IMR-90 (cell line): ENCODE measurements at regions not wholly inside any gene's neighbourhood (a gene's known extent, or its start where the extent isn't known, plus 50 kb on each side); places are given as distances from the start of the nearest gene placed in this dataset.

Experiments
- ATAC-seq: fragments of 200-7000 bp; cut with Tn5 transposase; 2 replicates; pipeline ENCODE4 v1.9.1; 2020; ENCODE audit warnings: low read depth, mild to moderate bottlenecking, moderate library complexity
- BruUV-seq: library from RNA; stranded (reverse); fragments of 400-500 nt; replicated peaks from 2 replicates; lab custom pipeline; 2021; lab: Mats Ljungman, UMichigan
- CTCF ChIA-PET: fragments of 300-600 bp; formaldehyde crosslinking; extraction: SDS; loops from one replicate; lab custom pipeline; 2021; ENCODE audit warnings: antibody characterized with exemption; lab: Yijun Ruan, JAX
- POLR2A ChIA-PET: fragments of 300-600 bp; sonication (Branson Sonifier 250); formaldehyde crosslinking; loops from one replicate; lab custom pipeline; 2022; ENCODE audit warnings: antibody characterized with exemption; ENCODE audit not compliant: unreplicated experiment; lab: Charles Lee
- DNase-seq: peaks from one replicate; pipeline ENCODE4 v3.0.0; 2013
- H2AFZ ChIP-seq: replicated peaks from 2 replicates; pipeline ENCODE3; 2013; ENCODE audit warnings: low read length, mild to moderate bottlenecking; ENCODE audit not compliant: poor library complexity
- H2AK5ac ChIP-seq: 2 replicates; pipeline ENCODE4 v1.6.1; 2013; ENCODE audit warnings: low read depth, low read length, inconsistent platforms
- H2AK9ac ChIP-seq: replicated peaks from 2 replicates; pipeline ENCODE3; 2013; ENCODE audit warnings: mild to moderate bottlenecking, low read depth, low read length, moderate library complexity; ENCODE audit not compliant: poor library complexity
- H2BK120ac ChIP-seq: 2 replicates; pipeline ENCODE4 v1.6.1; 2013; ENCODE audit warnings: low read depth, low read length, inconsistent platforms
- H2BK15ac ChIP-seq: 3 replicates; pipeline ENCODE4 v1.6.1; 2013; ENCODE audit warnings: low read depth, low read length, inconsistent platforms
- H2BK20ac ChIP-seq: 2 replicates; pipeline ENCODE4 v1.6.1; 2013; ENCODE audit warnings: low read depth, mild to moderate bottlenecking, inconsistent platforms, low read length, moderate library complexity
- H2BK5ac ChIP-seq: 2 replicates; pipeline ENCODE4 v1.6.1; 2013; ENCODE audit warnings: mild to moderate bottlenecking, low read depth, low read length, inconsistent platforms; ENCODE audit not compliant: poor library complexity, severe bottlenecking
- H3K14ac ChIP-seq: replicated peaks from 2 replicates; pipeline ENCODE4 v1.6.1; 2013; ENCODE audit warnings: low read depth, low read length, inconsistent platforms
- H3K18ac ChIP-seq: 2 replicates; pipeline ENCODE4 v1.6.1; 2013; ENCODE audit warnings: low read depth, low read length, control low read depth
- H3K23ac ChIP-seq: 2 replicates; pipeline ENCODE4 v1.6.1; 2013; ENCODE audit warnings: low read depth, low read length, inconsistent platforms
- H3K27ac ChIP-seq: 2 replicates; pipeline ENCODE4 v1.5.1; 2013; ENCODE audit warnings: mild to moderate bottlenecking, control low read depth, low read length; ENCODE audit not compliant: insufficient read depth
- H3K27me3 ChIP-seq: 2 replicates; pipeline ENCODE4 v1.6.1; 2013; ENCODE audit warnings: low read length; ENCODE audit not compliant: control insufficient read depth, insufficient read depth
- H3K36me3 ChIP-seq: 2 replicates; pipeline ENCODE4 v1.6.1; 2013; ENCODE audit warnings: low read length, mixed read lengths; ENCODE audit not compliant: control insufficient read depth, insufficient read depth
- H3K4ac ChIP-seq: 2 replicates; pipeline ENCODE4 v1.6.1; 2013; ENCODE audit warnings: low read depth, low read length, inconsistent platforms
- H3K4me1 ChIP-seq: 2 replicates; pipeline ENCODE4 v1.6.1; 2013; ENCODE audit warnings: low read length, mixed read lengths; ENCODE audit not compliant: control insufficient read depth, insufficient read depth
- H3K4me2 ChIP-seq: 2 replicates; pipeline ENCODE4 v1.6.1; 2013; ENCODE audit warnings: low read depth, mild to moderate bottlenecking, control low read depth, low read length, moderate library complexity
- H3K4me3 ChIP-seq: 2 replicates; pipeline ENCODE4 v1.5.1; 2013; ENCODE audit warnings: low read depth, mild to moderate bottlenecking, control low read depth, low read length, moderate library complexity; ENCODE audit not compliant: insufficient read depth
- H3K56ac ChIP-seq: 2 replicates; pipeline ENCODE4 v1.6.1; 2013; ENCODE audit warnings: low read length, inconsistent platforms; ENCODE audit not compliant: insufficient read depth; ENCODE audit errors: extremely low read depth
- H3K79me1 ChIP-seq, 2 experiments: 2 replicates each; pipeline ENCODE4 v1.6.1; 2013; ENCODE audit warnings: low read length in 2 of 2, inconsistent platforms in 1 of 2, low read depth in 1 of 2
- H3K9ac ChIP-seq: 2 replicates; pipeline ENCODE4 v1.6.1; 2013; ENCODE audit warnings: low read depth, low read length, control low read depth
- H3K9me1 ChIP-seq: 2 replicates; pipeline ENCODE4 v1.6.1; 2013; ENCODE audit warnings: low read length, inconsistent platforms; ENCODE audit not compliant: insufficient read depth
- H3K9me3 ChIP-seq: 2 replicates; pipeline ENCODE4 v1.6.1; 2013; ENCODE audit warnings: low read length; ENCODE audit not compliant: control insufficient read depth, insufficient read depth
- H4K20me1 ChIP-seq: 2 replicates; pipeline ENCODE4 v1.6.1; 2013; ENCODE audit warnings: low read length, inconsistent platforms; ENCODE audit not compliant: insufficient read depth
- H4K5ac ChIP-seq: 2 replicates; pipeline ENCODE4 v1.6.1; 2013; ENCODE audit warnings: mild to moderate bottlenecking, low read depth, low read length, control low read depth
- H4K8ac ChIP-seq, 2 experiments: 2 replicates each; pipeline ENCODE4 v1.6.1; 2013; ENCODE audit warnings: low read depth in 2 of 2, low read length in 2 of 2, control low read depth in 1 of 2, inconsistent platforms in 1 of 2
- H4K91ac ChIP-seq: 2 replicates; pipeline ENCODE4 v1.6.1; 2013; ENCODE audit warnings: low read depth, low read length, inconsistent platforms; ENCODE audit not compliant: insufficient read depth
- FOS ChIP-seq: fragments of 150-350 bp; IDR thresholded peaks from 2 replicates; pipeline ENCODE4 v1.6.1; 2016; ENCODE audit warnings: low read depth, low read length
- SMC3 ChIP-seq: fragments of 150-350 bp; IDR thresholded peaks from 2 replicates; pipeline ENCODE4 v1.6.1; 2016; ENCODE audit warnings: low read depth, mild to moderate bottlenecking, antibody characterized with exemption, low read length, moderate library complexity
- WGBS, 2 experiments: methylation state at CpG; one replicate each; pipeline versions ENCODE4 v1.1.5 to v1.1.7; 2013; ENCODE audit warnings: missing lambda C conversion rate in 2 of 2; ENCODE audit not compliant: insufficient read length in 1 of 2; ENCODE audit errors: extremely low coverage in 2 of 2; 5-methylcytosine and 5-hydroxymethylcytosine counted together
- dilution Hi-C: fragments of 300-500 bp; cut with HindIII; formaldehyde crosslinking; loops from one replicate; pipeline ENCODE4 v1.14.3; 2018; ENCODE audit warnings: low sequenced_read_pairs; ENCODE audit not compliant: unreplicated experiment
- in situ Hi-C: fragments of 300-500 bp; cut with MboI; formaldehyde crosslinking; loops from 3 replicates; pipeline ENCODE4 v1.14.3; 2019; ENCODE audit warnings: low sequenced_read_pairs, inconsistent platforms, mixed read lengths
- intact Hi-C: fragments of 100-400 bp; cut with micrococcal nuclease; formaldehyde crosslinking; loops from 2 replicates; pipeline ENCODE4 v1.10.0; 2022

DNA sequence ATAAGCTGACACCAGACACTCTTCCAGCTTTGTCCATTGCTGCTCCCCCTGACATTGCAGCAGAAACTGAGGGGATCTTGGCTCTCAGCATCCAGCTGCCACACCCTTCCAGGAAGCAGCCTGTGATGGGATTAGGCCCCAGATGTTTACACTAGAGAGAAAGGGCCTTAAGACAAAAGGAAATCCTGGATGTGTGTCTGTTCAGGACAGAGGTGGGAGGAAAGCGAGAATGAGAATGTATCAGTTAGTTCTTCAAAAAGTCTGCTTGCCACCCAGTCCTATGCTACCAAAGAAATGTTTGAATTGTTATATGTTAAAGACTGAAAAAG, 58.8 kb downstream of the HES1 start:
- H3K9me3 ChIP-seq: no peaks in the 10 kb centered on the region; the same call in 1 of the 2 replicates
- no CpG with 5 or more reads among the region's 1 CpG for WGBS, 2 experiments
- no peak overlapping the region for H2AK5ac ChIP-seq
- H3K14ac ChIP-seq: no peak overlapping the region
- no peak overlapping the region for H3K27ac ChIP-seq
- intact Hi-C loops: no loop called here
- H3K36me3 ChIP-seq: no peaks in the 10 kb centered on the region
- no peak for DNase-seq
- H4K91ac ChIP-seq: no peak overlapping the region
- peaks cover 10% of the 10 kb centered on the region for H3K27me3 ChIP-seq
- no peaks in the 10 kb centered on the region for H3K79me1 ChIP-seq
- H4K8ac ChIP-seq: no peak overlapping the region
- no peaks in the 10 kb centered on the region for H3K9me1 ChIP-seq
- POLR2A ChIA-PET: interaction anchor here (0.6 kb wide), 1 partner anchor 8 kb away, joined by 3 read pairs; no protein-coding TSS in a partner anchor
- H4K20me1 ChIP-seq: no peaks in the 10 kb centered on the region
- H3K18ac ChIP-seq: no peak overlapping the region
- H4K5ac ChIP-seq: no peak overlapping the region
- BruUV-seq: no TSS peak
- in situ Hi-C loops: no loop called here
- no peak overlapping the region for H2BK5ac ChIP-seq
- H2AK9ac ChIP-seq: no peak overlapping the region
- H2BK20ac ChIP-seq: no peak overlapping the region
- H2AFZ ChIP-seq: no peak overlapping the region
- no peaks in the 10 kb centered on the region for H3K4me1 ChIP-seq
- no peak overlapping the region for H3K56ac ChIP-seq
- dilution Hi-C loops: no loop called here
- no peak overlapping the region for H3K4me3 ChIP-seq
- H3K4me2 ChIP-seq: no peak overlapping the region
- H2BK15ac ChIP-seq: no peak overlapping the region
- no peak overlapping the region for H3K23ac ChIP-seq
- CTCF ChIA-PET: interaction anchor here (0.8 kb wide), 1 partner anchor 212 kb away, joined by 3 read pairs; no protein-coding TSS in a partner anchor
- H3K9ac ChIP-seq: no peak overlapping the region
- no peak overlapping the region for H3K4ac ChIP-seq
- TF ChIP-seq SMC3 (no peak), FOS (no peak)
- no peak for ATAC-seq
- H2BK120ac ChIP-seq: no peak overlapping the region
